A549 (cell line): ENCODE measurements at regions not wholly inside any gene's neighbourhood (a gene's known extent, or its start where the extent isn't known, plus 50 kb on each side); places are given as distances from the start of the nearest gene placed in this dataset.

Experiments
- ATAC-seq, 2 experiments: fragments of 200-7000 bp in 1 of 2; fragments of >200 bp in 1 of 2; cut with Nextera tagmentation in 1 of 2; cut with Tn5 transposase in 1 of 2; 3 replicates each; pipeline versions ENCODE4 v1.8.0 to v1.9.1; 2018 to 2020; ENCODE audit warnings: mild to moderate bottlenecking in 1 of 2, moderate library complexity in 1 of 2
- CTCF ChIA-PET: fragments of 300-600 bp; sonication (Branson Sonifier 250); formaldehyde crosslinking; extraction: SDS; loops from one replicate; lab custom pipeline; 2021; ENCODE audit warnings: antibody characterized with exemption, inconsistent platforms; lab: Yijun Ruan, JAX
- POLR2A ChIA-PET: fragments of 350-600 bp; formaldehyde crosslinking; extraction: SDS; loops from one replicate; lab custom pipeline; 2021; ENCODE audit warnings: antibody characterized with exemption, inconsistent platforms; lab: Yijun Ruan, JAX
- DNase-seq, 2 experiments: peaks; one replicate each; pipeline versions ENCODE4 v3.0.0 to v3.0.0-alpha.2; 2011 to 2016; ENCODE audit warnings: low read depth in 1 of 2, low spot score in 1 of 2
- FAIRE-seq: peaks from 2 replicates; lab custom pipeline; 2011; peaks lifted over from hg19 to GRCh38; lab: Jason Lieb, UNC
- H3K27ac ChIP-seq, 2 experiments: fragments of >200 bp; sonication (Bioruptor Twin); formaldehyde crosslinking; 3 replicates each; pipeline ENCODE4 v1.5.1; 2016 to 2017
- H3K4me1 ChIP-seq: fragments of >200 bp; sonication (Bioruptor Twin); formaldehyde crosslinking; 3 replicates; pipeline ENCODE4 v1.6.1; 2016
- H3K4me2 ChIP-seq: fragments of >200 bp; sonication (Bioruptor Twin); formaldehyde crosslinking; 3 replicates; pipeline ENCODE4 v1.6.1; 2016
- H3K4me3 ChIP-seq: fragments of >200 bp; sonication (Bioruptor Twin); formaldehyde crosslinking; 3 replicates; pipeline ENCODE4 v1.5.1; 2016
- H3K9me3 ChIP-seq: fragments of >200 bp; sonication (Bioruptor Twin); formaldehyde crosslinking; 3 replicates; pipeline ENCODE4 v1.6.1; 2016
- BHLHE40 ChIP-seq: IDR thresholded peaks from 2 replicates; pipeline ENCODE4 v1.6.1; 2012; ENCODE audit warnings: low read depth, low read length, inconsistent platforms
- CBX2 ChIP-seq: fragments of 200-600 bp; sonication (generic); IDR thresholded peaks from 2 replicates; pipeline ENCODE4 v1.6.1; 2016; ENCODE audit warnings: low read depth, mild to moderate bottlenecking, borderline replicate concordance
- CEBPB ChIP-seq, 2 experiments: fragments of >200 bp in 1 of 2; sonication (Bioruptor Twin) in 1 of 2; formaldehyde crosslinking in 1 of 2; IDR thresholded peaks; 2 replicates each; pipeline ENCODE4 v1.6.1; 2012 to 2016
- EP300 ChIP-seq, 2 experiments: fragments of >200 bp; sonication (Bioruptor Twin); formaldehyde crosslinking; IDR thresholded peaks; 2 replicates in 1 of 2; 3 replicates in 1 of 2; pipeline ENCODE4 v1.6.1; 2016 to 2017
- ESRRA ChIP-seq: fragments of 150-350 bp; IDR thresholded peaks from 2 replicates; pipeline ENCODE4 v1.6.1; 2014; ENCODE audit warnings: mild to moderate bottlenecking, low read length, borderline replicate concordance
- FOSB ChIP-seq: fragments of 250-450 bp; sonication (Bioruptor Pico); IDR thresholded peaks from 2 replicates; pipeline ENCODE4 v1.5.0; 2020; ENCODE audit warnings: mild to moderate bottlenecking, moderate library complexity
- FOSL2 ChIP-seq, 2 experiments: fragments of 450-650 bp in 1 of 2; fragments of >200 bp in 1 of 2; sonication (Bioruptor Twin) in 1 of 2; formaldehyde crosslinking; IDR thresholded peaks; 2 replicates each; pipeline versions ENCODE4 v1.5.0 to v1.6.1; 2016 to 2020; ENCODE audit warnings: mild to moderate bottlenecking in 1 of 2, moderate library complexity in 1 of 2
- FOXS1 ChIP-seq: fragments of 250-450 bp; sonication (Bioruptor Pico); IDR thresholded peaks from 2 replicates; pipeline ENCODE4 v1.5.0; 2020; ENCODE audit warnings: mild to moderate bottlenecking, moderate library complexity
- GATA3 ChIP-seq: IDR thresholded peaks from 2 replicates; pipeline ENCODE4 v1.6.1; 2012; ENCODE audit warnings: borderline replicate concordance
- HDAC2 ChIP-seq: fragments of 200-600 bp; sonication (generic); IDR thresholded peaks from 2 replicates; pipeline ENCODE4 v1.6.1; 2016
- HOXB13 ChIP-seq: fragments of 250-450 bp; sonication (Bioruptor Pico); IDR thresholded peaks from 2 replicates; pipeline ENCODE4 v1.5.0; 2020; ENCODE audit warnings: low read depth, mild to moderate bottlenecking, moderate library complexity
- JUNB ChIP-seq: fragments of >200 bp; sonication (Bioruptor Twin); formaldehyde crosslinking; IDR thresholded peaks from 2 replicates; pipeline ENCODE4 v1.6.1; 2016
- KDM1A ChIP-seq: fragments of 200-600 bp; sonication (generic); IDR thresholded peaks from 2 replicates; pipeline ENCODE4 v1.6.1; 2016; ENCODE audit warnings: low read depth, mild to moderate bottlenecking
- KDM5A ChIP-seq: fragments of 200-600 bp; sonication (generic); IDR thresholded peaks from 2 replicates; pipeline ENCODE4 v1.6.1; 2016; ENCODE audit warnings: antibody characterized with exemption, mild to moderate bottlenecking
- NFE2L2 ChIP-seq: fragments of 150-350 bp; conservative IDR thresholded peaks from 2 replicates; pipeline ENCODE4 v1.6.1; 2014; ENCODE audit warnings: low read length
- NPAS2 ChIP-seq: fragments of 250-450 bp; sonication (Bioruptor Pico); IDR thresholded peaks from 2 replicates; pipeline ENCODE4 v1.8.0; 2022; ENCODE audit warnings: mild to moderate bottlenecking, moderate library complexity, borderline replicate concordance
- POLR2AphosphoS2 ChIP-seq: conservative IDR thresholded peaks from 2 replicates; pipeline ENCODE4 v1.6.1; 2012; ENCODE audit warnings: low read length, improper control_type of control experiment, inconsistent platforms
- RAD21 ChIP-seq, 2 experiments: fragments of >200 bp in 1 of 2; sonication (Bioruptor Twin) in 1 of 2; formaldehyde crosslinking in 1 of 2; IDR thresholded peaks in 1 of 2; conservative IDR thresholded peaks in 1 of 2; 2 replicates in 1 of 2; 3 replicates in 1 of 2; pipeline ENCODE4 v1.6.1; 2012 to 2018; ENCODE audit warnings: inconsistent platforms in 1 of 2
- RFX5 ChIP-seq: fragments of 450-650 bp; IDR thresholded peaks from 2 replicates; pipeline ENCODE4 v1.7.1; 2014; ENCODE audit warnings: antibody characterized with exemption, mild to moderate bottlenecking, moderate library complexity
- SMC3 ChIP-seq: fragments of >200 bp; sonication (Bioruptor Twin); formaldehyde crosslinking; IDR thresholded peaks from 3 replicates; pipeline ENCODE4 v1.6.1; 2018; ENCODE audit warnings: inconsistent platforms
- SREBF2 ChIP-seq: fragments of 450-650 bp; IDR thresholded peaks from 2 replicates; pipeline ENCODE4 v1.6.1; 2014; ENCODE audit warnings: mild to moderate bottlenecking, moderate library complexity
- TFCP2L1 ChIP-seq: fragments of 250-450 bp; sonication (Bioruptor Pico); IDR thresholded peaks from 2 replicates; pipeline ENCODE4 v1.5.0; 2021; ENCODE audit warnings: mild to moderate bottlenecking
- TP53 ChIP-seq: fragments of 250-450 bp; sonication (Bioruptor Pico); IDR thresholded peaks from 2 replicates; pipeline ENCODE4 v1.5.0; 2021; ENCODE audit warnings: mild to moderate bottlenecking, moderate library complexity
- WGBS: methylation state at CpG from one replicate; pipeline ENCODE4 v1.1.6; 2017; ENCODE audit errors: missing lambda C conversion rate; 5-methylcytosine and 5-hydroxymethylcytosine counted together
- TF ChIP-seq, protein P1 (sequence below): IDR thresholded peaks from 2 replicates; pipeline ENCODE4 v1.6.1; 2012
- TF ChIP-seq, protein P2 (sequence below): fragments of >200 bp; sonication (Bioruptor Twin); formaldehyde crosslinking; IDR thresholded peaks from 3 replicates; pipeline ENCODE4 v1.5.1; 2016
- TF ChIP-seq, protein P3 (sequence below): fragments of 250-450 bp; sonication (Bioruptor Pico); IDR thresholded peaks from 2 replicates; pipeline ENCODE4 v1.5.0; 2020; ENCODE audit warnings: low read depth, mild to moderate bottlenecking, moderate library complexity
- TF ChIP-seq, protein P4 (sequence below): IDR thresholded peaks from 2 replicates; pipeline ENCODE4 v1.6.1; 2012
- TF ChIP-seq, protein P5 (sequence below): fragments of 150-350 bp; IDR thresholded peaks from 2 replicates; pipeline ENCODE4 v1.6.1; 2014; ENCODE audit warnings: low read depth, mild to moderate bottlenecking, low read length

DNA sequence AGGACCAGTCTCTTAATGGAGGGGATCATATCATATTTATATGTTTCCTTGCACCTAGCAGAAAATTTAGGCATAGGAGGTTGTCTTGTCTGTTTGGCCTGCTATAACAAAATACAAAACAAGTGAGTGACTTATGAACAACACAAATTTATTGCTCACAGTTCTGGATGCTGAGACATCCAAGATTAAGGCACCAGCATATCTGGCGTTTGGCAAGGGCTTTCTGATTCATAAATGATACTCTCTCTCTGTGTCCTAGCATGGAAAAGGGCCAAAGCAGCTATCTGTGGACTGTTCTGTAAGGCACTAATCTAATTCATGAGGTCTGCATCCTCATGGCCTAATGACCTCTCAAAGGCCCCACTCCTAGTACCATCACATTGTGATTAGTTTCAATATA is 683.0 kb downstream of the NR2F2 start:
- CTCF ChIA-PET, result no interaction called here

DNA sequence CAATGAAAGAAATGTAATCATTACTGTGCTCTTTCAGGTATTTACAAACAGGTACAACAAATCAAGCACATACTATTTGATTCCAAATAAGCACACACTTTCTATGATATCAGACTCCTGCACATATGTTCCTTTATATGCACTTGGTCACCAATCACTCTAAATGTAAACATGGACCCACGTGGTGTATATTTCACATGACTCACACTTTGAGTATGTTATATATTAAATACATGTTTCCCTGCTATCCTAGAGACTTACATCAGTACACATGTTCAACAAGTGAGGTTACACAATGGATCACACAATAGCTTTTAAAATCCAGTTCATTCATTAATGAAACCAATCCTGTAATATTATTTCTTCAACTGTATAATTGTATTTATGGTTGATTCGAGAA is 683.5 kb downstream of the NR2F2 start:
- FAIRE-seq (no peak), ATAC-seq (no peak), DNase-seq (no peak)
- CTCF ChIA-PET, result no interaction called here
- no peak for TF ChIP-seq SMC3
- no peak for TF ChIP-seq SREBF2
- TF ChIP-seq CBX2, result no peak
- TF ChIP-seq FOSB (CRISPR knock-in tag), result no peak
- TF ChIP-seq, protein P1, sequence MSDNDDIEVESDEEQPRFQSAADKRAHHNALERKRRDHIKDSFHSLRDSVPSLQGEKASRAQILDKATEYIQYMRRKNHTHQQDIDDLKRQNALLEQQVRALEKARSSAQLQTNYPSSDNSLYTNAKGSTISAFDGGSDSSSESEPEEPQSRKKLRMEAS, result no peak
- TF ChIP-seq GATA3, result no peak
- no peak for TF ChIP-seq CEBPB (IDR thresholded peaks at IDR 0.05)
- TF ChIP-seq KDM1A, result no peak
- TF ChIP-seq FOXS1 (CRISPR knock-in tag), result no peak
- no peak for TF ChIP-seq JUNB
- TF ChIP-seq POLR2AphosphoS2, result no peak
- no peak for TF ChIP-seq HDAC2
- TF ChIP-seq, protein P2, sequence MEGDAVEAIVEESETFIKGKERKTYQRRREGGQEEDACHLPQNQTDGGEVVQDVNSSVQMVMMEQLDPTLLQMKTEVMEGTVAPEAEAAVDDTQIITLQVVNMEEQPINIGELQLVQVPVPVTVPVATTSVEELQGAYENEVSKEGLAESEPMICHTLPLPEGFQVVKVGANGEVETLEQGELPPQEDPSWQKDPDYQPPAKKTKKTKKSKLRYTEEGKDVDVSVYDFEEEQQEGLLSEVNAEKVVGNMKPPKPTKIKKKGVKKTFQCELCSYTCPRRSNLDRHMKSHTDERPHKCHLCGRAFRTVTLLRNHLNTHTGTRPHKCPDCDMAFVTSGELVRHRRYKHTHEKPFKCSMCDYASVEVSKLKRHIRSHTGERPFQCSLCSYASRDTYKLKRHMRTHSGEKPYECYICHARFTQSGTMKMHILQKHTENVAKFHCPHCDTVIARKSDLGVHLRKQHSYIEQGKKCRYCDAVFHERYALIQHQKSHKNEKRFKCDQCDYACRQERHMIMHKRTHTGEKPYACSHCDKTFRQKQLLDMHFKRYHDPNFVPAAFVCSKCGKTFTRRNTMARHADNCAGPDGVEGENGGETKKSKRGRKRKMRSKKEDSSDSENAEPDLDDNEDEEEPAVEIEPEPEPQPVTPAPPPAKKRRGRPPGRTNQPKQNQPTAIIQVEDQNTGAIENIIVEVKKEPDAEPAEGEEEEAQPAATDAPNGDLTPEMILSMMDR, result no peak
- TF ChIP-seq TFCP2L1, result no peak
- TF ChIP-seq NPAS2 (CRISPR knock-in tag), result no peak
- no peak for TF ChIP-seq NFE2L2
- no peak for TF ChIP-seq EP300 (IDR thresholded peaks at IDR 0.05)
- no peak for TF ChIP-seq TP53 (CRISPR knock-in tag)
- TF ChIP-seq, protein P3, sequence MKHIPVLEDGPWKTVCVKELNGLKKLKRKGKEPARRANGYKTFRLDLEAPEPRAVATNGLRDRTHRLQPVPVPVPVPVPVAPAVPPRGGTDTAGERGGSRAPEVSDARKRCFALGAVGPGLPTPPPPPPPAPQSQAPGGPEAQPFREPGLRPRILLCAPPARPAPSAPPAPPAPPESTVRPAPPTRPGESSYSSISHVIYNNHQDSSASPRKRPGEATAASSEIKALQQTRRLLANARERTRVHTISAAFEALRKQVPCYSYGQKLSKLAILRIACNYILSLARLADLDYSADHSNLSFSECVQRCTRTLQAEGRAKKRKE (CRISPR knock-in tag), result no peak
- POLR2A ChIA-PET, result no interaction called here
- 1% methylated on average over 2 of the region's 2 CpGs for WGBS
- Histone ChIP-seq H3K4me1 (no peaks in the 10 kb centered on the region), H3K9me3 (no peaks in the 10 kb centered on the region), H3K4me2 (no peak overlapping the region), H3K4me3 (no peak overlapping the region), H3K27ac (no peak overlapping the region)

More for the DNA sequence above, 683.0 kb downstream of the NR2F2 start:
- H3K4me3 ChIP-seq, result no peak overlapping the region
- 0% methylated on average over 1 of the region's 1 CpG for WGBS
- FAIRE-seq, result no peak
- no peak for DNase-seq
- ATAC-seq, result no peak
- no peaks in the 10 kb centered on the region for H3K4me1 ChIP-seq
- no peaks in the 10 kb centered on the region for H3K9me3 ChIP-seq
- no peak overlapping the region for H3K27ac ChIP-seq
- POLR2A ChIA-PET, result no interaction called here
- no peak for TF ChIP-seq RAD21 (conservative IDR thresholded peaks at IDR 0.05 in 1 of 2, IDR thresholded peaks at IDR 0.05 in 1 of 2)
- TF ChIP-seq HDAC2, result no peak
- no peak for TF ChIP-seq KDM1A
- TF ChIP-seq EP300 (IDR thresholded peaks at IDR 0.05), result no peak
- no peak for TF ChIP-seq BHLHE40
- TF ChIP-seq FOXS1 (CRISPR knock-in tag), result no peak
- no peak for TF ChIP-seq CEBPB (IDR thresholded peaks at IDR 0.05)
- TF ChIP-seq ESRRA, result no peak
- TF ChIP-seq POLR2AphosphoS2, result no peak
- TF ChIP-seq KDM5A, result no peak
- TF ChIP-seq FOSL2 (IDR thresholded peaks at IDR 0.05), result no peak
- no peak for TF ChIP-seq FOSL2 (CRISPR knock-in tag; IDR thresholded peaks at IDR 0.05)
- TF ChIP-seq FOSB (CRISPR knock-in tag), result no peak
- no peak for TF ChIP-seq JUNB
- no peak for TF ChIP-seq RFX5
- TF ChIP-seq, protein P4, sequence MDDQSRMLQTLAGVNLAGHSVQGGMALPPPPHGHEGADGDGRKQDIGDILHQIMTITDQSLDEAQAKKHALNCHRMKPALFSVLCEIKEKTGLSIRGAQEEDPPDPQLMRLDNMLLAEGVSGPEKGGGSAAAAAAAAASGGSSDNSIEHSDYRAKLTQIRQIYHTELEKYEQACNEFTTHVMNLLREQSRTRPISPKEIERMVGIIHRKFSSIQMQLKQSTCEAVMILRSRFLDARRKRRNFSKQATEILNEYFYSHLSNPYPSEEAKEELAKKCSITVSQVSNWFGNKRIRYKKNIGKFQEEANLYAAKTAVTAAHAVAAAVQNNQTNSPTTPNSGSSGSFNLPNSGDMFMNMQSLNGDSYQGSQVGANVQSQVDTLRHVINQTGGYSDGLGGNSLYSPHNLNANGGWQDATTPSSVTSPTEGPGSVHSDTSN, result no peak
- TF ChIP-seq, protein P5, sequence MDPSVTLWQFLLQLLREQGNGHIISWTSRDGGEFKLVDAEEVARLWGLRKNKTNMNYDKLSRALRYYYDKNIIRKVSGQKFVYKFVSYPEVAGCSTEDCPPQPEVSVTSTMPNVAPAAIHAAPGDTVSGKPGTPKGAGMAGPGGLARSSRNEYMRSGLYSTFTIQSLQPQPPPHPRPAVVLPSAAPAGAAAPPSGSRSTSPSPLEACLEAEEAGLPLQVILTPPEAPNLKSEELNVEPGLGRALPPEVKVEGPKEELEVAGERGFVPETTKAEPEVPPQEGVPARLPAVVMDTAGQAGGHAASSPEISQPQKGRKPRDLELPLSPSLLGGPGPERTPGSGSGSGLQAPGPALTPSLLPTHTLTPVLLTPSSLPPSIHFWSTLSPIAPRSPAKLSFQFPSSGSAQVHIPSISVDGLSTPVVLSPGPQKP, result no peak
- TF ChIP-seq HOXB13 (CRISPR knock-in tag), result no peak
- no peak overlapping the region for H3K4me2 ChIP-seq
